ENCODE measurements at regions not wholly inside any gene's neighbourhood (a gene's known extent, or its start where the extent isn't known, plus 50 kb on each side); places are given as distances from the start of the nearest gene placed in this dataset.

DNA sequence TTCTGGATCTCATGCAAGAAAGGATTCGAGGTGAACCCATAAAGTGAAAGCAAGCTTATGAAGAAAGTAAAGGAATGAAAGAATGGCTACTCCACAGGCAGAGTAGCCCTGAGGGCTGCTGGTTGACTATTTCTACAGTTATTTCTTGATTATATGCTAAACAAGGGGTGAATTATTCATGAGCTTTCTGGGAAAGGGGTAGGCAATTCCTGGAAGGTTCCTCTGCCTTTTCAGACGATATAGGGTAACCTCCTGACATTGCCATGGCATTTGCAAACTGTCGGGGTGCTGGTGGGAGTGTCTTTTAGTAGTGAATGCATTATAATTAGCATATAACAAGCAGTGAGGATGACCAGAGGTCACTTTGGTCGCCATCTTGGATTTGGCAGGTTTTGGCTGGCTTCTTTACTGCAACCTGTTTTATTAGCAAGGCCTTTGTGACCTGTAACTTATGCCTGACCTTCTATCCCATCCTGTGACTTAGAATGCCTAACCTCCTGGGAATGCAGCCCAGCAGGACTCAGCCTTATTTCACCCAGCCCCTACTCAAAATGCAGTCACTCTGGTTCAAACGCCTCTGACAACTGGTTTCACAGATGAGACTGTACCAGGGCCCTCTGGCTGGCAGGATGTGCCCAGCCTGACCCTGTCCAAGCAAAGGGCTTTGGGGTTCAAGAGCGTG lies 157.7 kb upstream of the SFSWAP start:
- Mint-ChIP-seq H3K27ac (no peak overlapping the region), H3K9me3 (ENCODE audit: low read depth) (no peaks in the 10 kb centered on the region), H3K4me3 (ENCODE audit: low read depth) (no peak overlapping the region), H3K36me3 (ENCODE audit: insufficient read depth) (no peaks in the 10 kb centered on the region), H3K27me3 (peaks cover 42% of the 10 kb centered on the region), H3K4me1 (ENCODE audit: low read depth) (no peaks in the 10 kb centered on the region)
- TF ChIP-seq, protein P1, sequence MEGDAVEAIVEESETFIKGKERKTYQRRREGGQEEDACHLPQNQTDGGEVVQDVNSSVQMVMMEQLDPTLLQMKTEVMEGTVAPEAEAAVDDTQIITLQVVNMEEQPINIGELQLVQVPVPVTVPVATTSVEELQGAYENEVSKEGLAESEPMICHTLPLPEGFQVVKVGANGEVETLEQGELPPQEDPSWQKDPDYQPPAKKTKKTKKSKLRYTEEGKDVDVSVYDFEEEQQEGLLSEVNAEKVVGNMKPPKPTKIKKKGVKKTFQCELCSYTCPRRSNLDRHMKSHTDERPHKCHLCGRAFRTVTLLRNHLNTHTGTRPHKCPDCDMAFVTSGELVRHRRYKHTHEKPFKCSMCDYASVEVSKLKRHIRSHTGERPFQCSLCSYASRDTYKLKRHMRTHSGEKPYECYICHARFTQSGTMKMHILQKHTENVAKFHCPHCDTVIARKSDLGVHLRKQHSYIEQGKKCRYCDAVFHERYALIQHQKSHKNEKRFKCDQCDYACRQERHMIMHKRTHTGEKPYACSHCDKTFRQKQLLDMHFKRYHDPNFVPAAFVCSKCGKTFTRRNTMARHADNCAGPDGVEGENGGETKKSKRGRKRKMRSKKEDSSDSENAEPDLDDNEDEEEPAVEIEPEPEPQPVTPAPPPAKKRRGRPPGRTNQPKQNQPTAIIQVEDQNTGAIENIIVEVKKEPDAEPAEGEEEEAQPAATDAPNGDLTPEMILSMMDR (IDR thresholded peaks at IDR 0.05; ENCODE audit: unreplicated experiment), result no peak
- no peak for DNase-seq (ENCODE audit: low spot score, unreplicated experiment)

DNA sequence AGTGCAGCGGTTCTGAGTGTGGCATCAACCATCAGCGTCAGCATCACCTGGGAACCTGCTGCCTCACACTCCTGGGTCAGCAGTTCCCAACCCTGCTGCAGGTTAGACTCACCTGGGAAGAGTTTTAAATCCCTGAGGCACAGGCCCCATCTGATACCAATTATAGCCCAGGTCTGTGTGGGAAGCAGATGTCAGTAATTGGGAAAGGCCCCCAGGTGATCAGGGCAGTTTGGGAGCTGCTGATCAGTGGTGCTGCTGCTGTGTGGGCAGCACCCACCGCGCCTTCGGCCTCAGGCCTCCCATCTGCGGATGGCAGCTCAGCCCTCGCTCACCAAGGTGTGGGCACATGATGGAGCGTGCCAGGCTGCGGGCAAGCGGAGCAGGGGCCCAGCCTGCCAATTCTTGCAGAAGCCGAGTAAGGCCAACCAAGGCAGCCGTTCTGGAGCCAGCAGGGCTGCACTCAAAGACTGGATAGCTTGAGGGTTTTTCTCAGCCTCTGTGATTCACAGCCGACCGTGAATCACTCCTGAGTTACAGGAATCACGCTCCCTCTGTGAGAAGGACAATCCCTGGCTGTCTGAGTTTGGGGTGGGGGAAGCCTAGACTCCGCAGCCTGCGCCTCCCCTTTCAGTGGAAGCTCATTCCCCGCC lies 155.6 kb upstream of the SFSWAP start:
- peaks cover 44% of the 10 kb centered on the region for H3K27me3 Mint-ChIP-seq
- H3K9me3 Mint-ChIP-seq (ENCODE audit: low read depth), result no peaks in the 10 kb centered on the region
- no peaks in the 10 kb centered on the region for H3K4me1 Mint-ChIP-seq (ENCODE audit: low read depth)

DNA sequence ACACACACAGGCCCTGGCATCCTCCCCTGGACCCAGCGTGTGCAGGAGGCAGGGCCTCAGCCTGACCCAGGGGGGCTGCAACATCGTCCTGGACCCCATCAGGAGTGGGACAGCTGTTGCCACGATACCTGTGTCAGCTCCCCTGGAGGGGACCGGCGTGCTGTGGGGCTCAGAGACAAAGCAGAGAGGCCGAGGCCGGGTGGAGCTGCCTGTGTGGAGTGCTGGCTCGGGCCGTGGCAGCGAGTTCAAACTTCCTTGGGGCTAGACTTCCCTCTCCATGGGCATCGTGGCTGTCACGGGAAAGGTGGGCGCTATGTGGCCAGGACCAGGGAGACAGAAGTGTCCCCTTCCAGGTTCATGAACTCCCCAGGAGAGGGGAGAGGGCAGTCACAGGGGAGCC lies 155.0 kb upstream of the SFSWAP start:
- Mint-ChIP-seq H3K9me3 (ENCODE audit: low read depth) (no peaks in the 10 kb centered on the region), H3K27ac (no peak overlapping the region), H3K27me3 (peaks cover 44% of the 10 kb centered on the region), H3K4me3 (ENCODE audit: low read depth) (no peak overlapping the region), H3K4me1 (ENCODE audit: low read depth) (no peaks in the 10 kb centered on the region), H3K36me3 (ENCODE audit: insufficient read depth) (no peaks in the 10 kb centered on the region)
- no peak for DNase-seq (ENCODE audit: low spot score, unreplicated experiment)
- TF ChIP-seq, protein P1 (IDR thresholded peaks at IDR 0.05; ENCODE audit: unreplicated experiment), result no peak

More for the DNA sequence above, 155.6 kb upstream of the SFSWAP start:
- no peak overlapping the region for H3K27ac Mint-ChIP-seq
- DNase-seq (ENCODE audit: low spot score, unreplicated experiment), result no peak
- TF ChIP-seq, protein P1 (IDR thresholded peaks at IDR 0.05; ENCODE audit: unreplicated experiment), result no peak
- H3K4me3 Mint-ChIP-seq (ENCODE audit: low read depth), result no peak overlapping the region
- no peaks in the 10 kb centered on the region for H3K36me3 Mint-ChIP-seq (ENCODE audit: insufficient read depth)

GRCh38 chr12:131557078-131557709 lies 153.7 kb upstream of the SFSWAP start:
- no peaks in the 10 kb centered on the region for H3K9me3 Mint-ChIP-seq (ENCODE audit: low read depth)
- no peak overlapping the region for H3K27ac Mint-ChIP-seq
- TF ChIP-seq, protein P1 (IDR thresholded peaks at IDR 0.05; ENCODE audit: unreplicated experiment), result no peak
- H3K27me3 Mint-ChIP-seq, result peaks cover 44% of the 10 kb centered on the region
- no peaks in the 10 kb centered on the region for H3K4me1 Mint-ChIP-seq (ENCODE audit: low read depth)
- DNase-seq (ENCODE audit: low spot score, unreplicated experiment), result no peak
- no peak overlapping the region for H3K4me3 Mint-ChIP-seq (ENCODE audit: low read depth)
- no peaks in the 10 kb centered on the region for H3K36me3 Mint-ChIP-seq (ENCODE audit: insufficient read depth)
